ENCODE measurements at regions not wholly inside any gene's neighbourhood (a gene's known extent, or its start where the extent isn't known, plus 50 kb on each side); places are given as distances from the start of the nearest gene placed in this dataset.

GRCh38 chr14:38400751-38401150 is 144.9 kb upstream of the CLEC14A start (continued):
- TF ChIP-seq ZNF580 (tag by site-specific recombination; IDR thresholded peaks at IDR 0.05) (no peak), ZNF549 (tag by site-specific recombination; IDR thresholded peaks at IDR 0.05) (no peak), WT1 (tag by site-specific recombination; IDR thresholded peaks at IDR 0.05) (no peak), ZNF510 (tag by site-specific recombination; IDR thresholded peaks at IDR 0.05; ENCODE audit: insufficient replicate concordance) (no peak), ZSCAN23 (tag by site-specific recombination; IDR thresholded peaks at IDR 0.05) (no peak)

- TF ChIP-seq ZNF76 (tag by site-specific recombination; IDR thresholded peaks at IDR 0.05; ENCODE audit: borderline replicate concordance, low read depth) = no peak
- TF ChIP-seq BCL6B (tag by site-specific recombination; IDR thresholded peaks at IDR 0.05) = no peak
- no peak for TF ChIP-seq ZNF426 (tag by site-specific recombination; IDR thresholded peaks at IDR 0.05)
- no peak for TF ChIP-seq GLIS1 (tag by site-specific recombination; IDR thresholded peaks at IDR 0.05)
- no peak for TF ChIP-seq ZNF398 (tag by site-specific recombination; IDR thresholded peaks at IDR 0.05)
- Histone ChIP-seq H3K27ac (ENCODE audit: extremely low read depth, low read depth, low read length) (no peak overlapping the region), H3K36me3 (ENCODE audit: control insufficient read depth in 2 of 2, insufficient read depth in 1 of 2, low read length in 2 of 2) (no peaks in the 10 kb centered on the region), H3K4me1 (ENCODE audit: control insufficient read depth, insufficient read depth, low read length) (no peaks in the 10 kb centered on the region), H3K4me3 (ENCODE audit: low read depth, low read length) (no peak overlapping the region), H3K9me3 (ENCODE audit: control insufficient read depth, insufficient read depth, low read depth, low read length) (no peaks in the 10 kb centered on the region)
- CTCF ChIA-PET = interaction anchor here (1.2 kb wide), 1 partner anchor 23 kb away, joined by 4 read pairs; no protein-coding TSS in a partner anchor
- POLR2A ChIA-PET = no interaction called here
These were observed 143.8 kb upstream of the CLEC14A start for GRCh38 chr14:38399652-38400051.

GRCh38 chr14:38394767-38395166 is 138.9 kb upstream of the CLEC14A start:
- Histone ChIP-seq H3K36me3 (ENCODE audit: control insufficient read depth in 2 of 2, insufficient read depth in 1 of 2, low read length in 2 of 2) (no peaks in the 10 kb centered on the region), H3K4me3 (ENCODE audit: low read depth, low read length) (no peak overlapping the region), H3K4me1 (ENCODE audit: control insufficient read depth, insufficient read depth, low read length) (no peaks in the 10 kb centered on the region), H3K27ac (ENCODE audit: extremely low read depth, low read depth, low read length) (no peak overlapping the region), H3K9me3 (ENCODE audit: control insufficient read depth, insufficient read depth, low read depth, low read length) (no peaks in the 10 kb centered on the region)
- ChIA-PET POLR2A (no interaction called here), CTCF (no interaction called here)
- no peak for TF ChIP-seq ZNF645 (tag by site-specific recombination; IDR thresholded peaks at IDR 0.05)
- no peak for TF ChIP-seq ZNF280C (tag by site-specific recombination; IDR thresholded peaks at IDR 0.05)
- no peak for TF ChIP-seq ZNF423 (tag by site-specific recombination; IDR thresholded peaks at IDR 0.05)
- no peak for TF ChIP-seq ZNF146 (tag by site-specific recombination; IDR thresholded peaks at IDR 0.05)
- no peak for TF ChIP-seq SCRT1 (tag by site-specific recombination; IDR thresholded peaks at IDR 0.05; ENCODE audit: borderline replicate concordance)
- no peak for TF ChIP-seq ZEB2 (tag by site-specific recombination; IDR thresholded peaks at IDR 0.05)
- no peak for TF ChIP-seq ZBTB6 (tag by site-specific recombination; IDR thresholded peaks at IDR 0.05)
- TF ChIP-seq KLF9 (tag by site-specific recombination; IDR thresholded peaks at IDR 0.05; ENCODE audit: low read depth) = no peak
- TF ChIP-seq ZFP37 (tag by site-specific recombination; IDR thresholded peaks at IDR 0.05) = no peak
- no peak for TF ChIP-seq ZSCAN18 (tag by site-specific recombination; IDR thresholded peaks at IDR 0.05)
- no peak for TF ChIP-seq PRDM4 (tag by site-specific recombination; IDR thresholded peaks at IDR 0.05)
- TF ChIP-seq ZNF521 (tag by site-specific recombination; IDR thresholded peaks at IDR 0.05) = no peak

Measured in HEK293 (cell line).